WTC11 (cell line): ENCODE measurements at regions not wholly inside any gene's neighbourhood (a gene's known extent, or its start where the extent isn't known, plus 50 kb on each side); places are given as distances from the start of the nearest gene placed in this dataset.

Experiments used
- ATF3 ChIP-seq: sonication (generic); formaldehyde crosslinking; conservative IDR thresholded peaks from 2 replicates; pipeline ENCODE4 v1.8.1; 2022; ENCODE audit warnings: mild to moderate bottlenecking, missing genetic modification reagents
- CTCF ChIP-seq: fragments of 200-600 bp; IDR thresholded peaks from 2 replicates; pipeline ENCODE4 v1.8.0; 2022; ENCODE audit warnings: antibody characterized with exemption
- ETV6 ChIP-seq: sonication (generic); formaldehyde crosslinking; IDR thresholded peaks from 2 replicates; pipeline ENCODE4 v1.8.1; 2022; ENCODE audit warnings: mild to moderate bottlenecking, missing genetic modification reagents
- FOXP4 ChIP-seq: sonication (generic); formaldehyde crosslinking; IDR thresholded peaks from 2 replicates; pipeline ENCODE4 v1.8.0; 2022; ENCODE audit warnings: mild to moderate bottlenecking, missing genetic modification reagents
- MAX ChIP-seq: sonication (generic); formaldehyde crosslinking; IDR thresholded peaks from 2 replicates; pipeline ENCODE4 v1.8.0; 2022; ENCODE audit warnings: mild to moderate bottlenecking, missing genetic modification reagents
- NR3C1 ChIP-seq: sonication (generic); formaldehyde crosslinking; conservative IDR thresholded peaks from 2 replicates; pipeline ENCODE4 v1.8.1; 2023; ENCODE audit warnings: low read depth, mild to moderate bottlenecking, missing genetic modification reagents
- TEAD4 ChIP-seq: sonication (generic); formaldehyde crosslinking; IDR thresholded peaks from 2 replicates; pipeline ENCODE4 v1.8.0; 2022; ENCODE audit warnings: mild to moderate bottlenecking, missing genetic modification reagents
- TP53 ChIP-seq: sonication (generic); formaldehyde crosslinking; IDR thresholded peaks from 2 replicates; pipeline ENCODE4 v1.8.1; 2023; ENCODE audit warnings: mild to moderate bottlenecking, missing genetic modification reagents
- ZNF232 ChIP-seq: sonication (generic); formaldehyde crosslinking; IDR thresholded peaks from 2 replicates; pipeline ENCODE4 v1.8.0; 2022; ENCODE audit warnings: mild to moderate bottlenecking, missing genetic modification reagents
- ZNF263 ChIP-seq: sonication (generic); formaldehyde crosslinking; IDR thresholded peaks from 2 replicates; pipeline ENCODE4 v1.8.1; 2022; ENCODE audit warnings: low read depth, mild to moderate bottlenecking, moderate library complexity, missing genetic modification reagents

GRCh38 chr3:5750874-5751640, 563.5 kb downstream of the EDEM1 start:
- no peak for TF ChIP-seq NR3C1 (CRISPR knock-in tag)
- TF ChIP-seq FOXP4 (CRISPR knock-in tag): no peak
- no peak for TF ChIP-seq CTCF
- no peak for TF ChIP-seq ZNF263 (CRISPR knock-in tag)
- no peak for TF ChIP-seq ETV6 (CRISPR knock-in tag)
- TF ChIP-seq ATF3 (CRISPR knock-in tag): no peak
- no peak for TF ChIP-seq TEAD4 (CRISPR knock-in tag)
- TF ChIP-seq TP53 (CRISPR knock-in tag): no peak
- no peak for TF ChIP-seq MAX
- TF ChIP-seq ZNF232 (CRISPR knock-in tag): no peak
